WTC11 (cell line): ENCODE measurements at regions not wholly inside any gene's neighbourhood (a gene's known extent, or its start where the extent isn't known, plus 50 kb on each side); places are given as distances from the start of the nearest gene placed in this dataset.

Source experiments
- E2F4 ChIP-seq: sonication (generic); formaldehyde crosslinking; IDR thresholded peaks from 2 replicates; pipeline ENCODE4 v1.8.1; 2022; ENCODE audit warnings: low read depth, mild to moderate bottlenecking, moderate library complexity, missing genetic modification reagents, borderline replicate concordance
- E2F5 ChIP-seq: sonication (generic); formaldehyde crosslinking; IDR thresholded peaks from 2 replicates; pipeline ENCODE4 v1.8.1; 2022; ENCODE audit warnings: mild to moderate bottlenecking, moderate library complexity, missing genetic modification reagents
- ETV6 ChIP-seq: sonication (generic); formaldehyde crosslinking; IDR thresholded peaks from 2 replicates; pipeline ENCODE4 v1.8.1; 2022; ENCODE audit warnings: mild to moderate bottlenecking, missing genetic modification reagents
- NFYB ChIP-seq: sonication (generic); formaldehyde crosslinking; conservative IDR thresholded peaks from 2 replicates; pipeline ENCODE4 v1.8.0; 2022; ENCODE audit warnings: low read depth, missing genetic modification reagents
- NR1H2 ChIP-seq: sonication (generic); formaldehyde crosslinking; IDR thresholded peaks from 2 replicates; pipeline ENCODE4 v1.9.0; 2021; ENCODE audit warnings: mild to moderate bottlenecking, moderate library complexity, missing genetic modification reagents
- NR2C2 ChIP-seq: sonication (generic); formaldehyde crosslinking; IDR thresholded peaks from 2 replicates; pipeline ENCODE4 v1.8.0; 2022; ENCODE audit warnings: mild to moderate bottlenecking, missing genetic modification reagents
- TP53 ChIP-seq: sonication (generic); formaldehyde crosslinking; IDR thresholded peaks from 2 replicates; pipeline ENCODE4 v1.8.1; 2023; ENCODE audit warnings: mild to moderate bottlenecking, missing genetic modification reagents
- ZNF317 ChIP-seq: sonication (generic); formaldehyde crosslinking; IDR thresholded peaks from 2 replicates; pipeline ENCODE4 v1.8.1; 2023; ENCODE audit warnings: low read depth, mild to moderate bottlenecking, moderate library complexity, missing genetic modification reagents, borderline replicate concordance
- TF ChIP-seq, protein P1 (sequence below): fragments of 200-600 bp; IDR thresholded peaks from 2 replicates; pipeline ENCODE4 v1.8.0; 2022; ENCODE audit warnings: antibody characterized with exemption
- TF ChIP-seq, protein P2 (sequence below): sonication (generic); formaldehyde crosslinking; IDR thresholded peaks from 2 replicates; pipeline ENCODE4 v1.8.1; 2023; ENCODE audit warnings: mild to moderate bottlenecking, missing genetic modification reagents, borderline replicate concordance
- TF ChIP-seq, protein P3 (sequence below): sonication (generic); formaldehyde crosslinking; conservative IDR thresholded peaks from 2 replicates; pipeline ENCODE4 v1.8.1; 2023; ENCODE audit warnings: mild to moderate bottlenecking, low read depth, missing genetic modification reagents, moderate library complexity

DNA sequence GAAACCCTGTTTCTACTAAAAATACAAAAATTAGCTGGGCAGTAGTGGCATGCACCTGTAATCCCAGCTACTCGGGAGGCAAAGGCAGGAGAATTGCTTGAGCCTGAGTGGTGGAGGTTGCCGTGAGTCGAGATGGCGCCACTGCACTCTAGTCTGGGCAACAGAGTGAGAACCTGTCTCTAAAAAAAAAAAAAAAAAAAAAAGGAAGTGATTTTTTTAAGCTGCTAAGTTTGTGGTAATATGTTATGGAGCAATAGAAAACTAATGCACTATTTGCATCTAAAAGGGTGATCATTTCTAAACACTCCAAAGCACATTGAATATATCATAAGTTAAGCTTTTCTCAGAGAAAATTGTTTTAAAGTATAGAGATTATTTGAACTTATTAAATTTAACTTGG lies 244.8 kb upstream of the SPAG17 start:
- TF ChIP-seq, protein P1, sequence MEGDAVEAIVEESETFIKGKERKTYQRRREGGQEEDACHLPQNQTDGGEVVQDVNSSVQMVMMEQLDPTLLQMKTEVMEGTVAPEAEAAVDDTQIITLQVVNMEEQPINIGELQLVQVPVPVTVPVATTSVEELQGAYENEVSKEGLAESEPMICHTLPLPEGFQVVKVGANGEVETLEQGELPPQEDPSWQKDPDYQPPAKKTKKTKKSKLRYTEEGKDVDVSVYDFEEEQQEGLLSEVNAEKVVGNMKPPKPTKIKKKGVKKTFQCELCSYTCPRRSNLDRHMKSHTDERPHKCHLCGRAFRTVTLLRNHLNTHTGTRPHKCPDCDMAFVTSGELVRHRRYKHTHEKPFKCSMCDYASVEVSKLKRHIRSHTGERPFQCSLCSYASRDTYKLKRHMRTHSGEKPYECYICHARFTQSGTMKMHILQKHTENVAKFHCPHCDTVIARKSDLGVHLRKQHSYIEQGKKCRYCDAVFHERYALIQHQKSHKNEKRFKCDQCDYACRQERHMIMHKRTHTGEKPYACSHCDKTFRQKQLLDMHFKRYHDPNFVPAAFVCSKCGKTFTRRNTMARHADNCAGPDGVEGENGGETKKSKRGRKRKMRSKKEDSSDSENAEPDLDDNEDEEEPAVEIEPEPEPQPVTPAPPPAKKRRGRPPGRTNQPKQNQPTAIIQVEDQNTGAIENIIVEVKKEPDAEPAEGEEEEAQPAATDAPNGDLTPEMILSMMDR: no peak
- TF ChIP-seq E2F5 (CRISPR knock-in tag) (no peak), NR1H2 (CRISPR knock-in tag) (no peak), ETV6 (CRISPR knock-in tag) (no peak), NR2C2 (CRISPR knock-in tag) (no peak), TP53 (no peak), ZNF317 (CRISPR knock-in tag) (no peak), NFYB (CRISPR knock-in tag) (no peak), E2F4 (CRISPR knock-in tag) (no peak)
- TF ChIP-seq, protein P2, sequence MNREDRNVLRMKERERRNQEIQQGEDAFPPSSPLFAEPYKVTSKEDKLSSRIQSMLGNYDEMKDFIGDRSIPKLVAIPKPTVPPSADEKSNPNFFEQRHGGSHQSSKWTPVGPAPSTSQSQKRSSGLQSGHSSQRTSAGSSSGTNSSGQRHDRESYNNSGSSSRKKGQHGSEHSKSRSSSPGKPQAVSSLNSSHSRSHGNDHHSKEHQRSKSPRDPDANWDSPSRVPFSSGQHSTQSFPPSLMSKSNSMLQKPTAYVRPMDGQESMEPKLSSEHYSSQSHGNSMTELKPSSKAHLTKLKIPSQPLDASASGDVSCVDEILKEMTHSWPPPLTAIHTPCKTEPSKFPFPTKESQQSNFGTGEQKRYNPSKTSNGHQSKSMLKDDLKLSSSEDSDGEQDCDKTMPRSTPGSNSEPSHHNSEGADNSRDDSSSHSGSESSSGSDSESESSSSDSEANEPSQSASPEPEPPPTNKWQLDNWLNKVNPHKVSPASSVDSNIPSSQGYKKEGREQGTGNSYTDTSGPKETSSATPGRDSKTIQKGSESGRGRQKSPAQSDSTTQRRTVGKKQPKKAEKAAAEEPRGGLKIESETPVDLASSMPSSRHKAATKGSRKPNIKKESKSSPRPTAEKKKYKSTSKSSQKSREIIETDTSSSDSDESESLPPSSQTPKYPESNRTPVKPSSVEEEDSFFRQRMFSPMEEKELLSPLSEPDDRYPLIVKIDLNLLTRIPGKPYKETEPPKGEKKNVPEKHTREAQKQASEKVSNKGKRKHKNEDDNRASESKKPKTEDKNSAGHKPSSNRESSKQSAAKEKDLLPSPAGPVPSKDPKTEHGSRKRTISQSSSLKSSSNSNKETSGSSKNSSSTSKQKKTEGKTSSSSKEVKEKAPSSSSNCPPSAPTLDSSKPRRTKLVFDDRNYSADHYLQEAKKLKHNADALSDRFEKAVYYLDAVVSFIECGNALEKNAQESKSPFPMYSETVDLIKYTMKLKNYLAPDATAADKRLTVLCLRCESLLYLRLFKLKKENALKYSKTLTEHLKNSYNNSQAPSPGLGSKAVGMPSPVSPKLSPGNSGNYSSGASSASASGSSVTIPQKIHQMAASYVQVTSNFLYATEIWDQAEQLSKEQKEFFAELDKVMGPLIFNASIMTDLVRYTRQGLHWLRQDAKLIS: no peak
- TF ChIP-seq, protein P3, sequence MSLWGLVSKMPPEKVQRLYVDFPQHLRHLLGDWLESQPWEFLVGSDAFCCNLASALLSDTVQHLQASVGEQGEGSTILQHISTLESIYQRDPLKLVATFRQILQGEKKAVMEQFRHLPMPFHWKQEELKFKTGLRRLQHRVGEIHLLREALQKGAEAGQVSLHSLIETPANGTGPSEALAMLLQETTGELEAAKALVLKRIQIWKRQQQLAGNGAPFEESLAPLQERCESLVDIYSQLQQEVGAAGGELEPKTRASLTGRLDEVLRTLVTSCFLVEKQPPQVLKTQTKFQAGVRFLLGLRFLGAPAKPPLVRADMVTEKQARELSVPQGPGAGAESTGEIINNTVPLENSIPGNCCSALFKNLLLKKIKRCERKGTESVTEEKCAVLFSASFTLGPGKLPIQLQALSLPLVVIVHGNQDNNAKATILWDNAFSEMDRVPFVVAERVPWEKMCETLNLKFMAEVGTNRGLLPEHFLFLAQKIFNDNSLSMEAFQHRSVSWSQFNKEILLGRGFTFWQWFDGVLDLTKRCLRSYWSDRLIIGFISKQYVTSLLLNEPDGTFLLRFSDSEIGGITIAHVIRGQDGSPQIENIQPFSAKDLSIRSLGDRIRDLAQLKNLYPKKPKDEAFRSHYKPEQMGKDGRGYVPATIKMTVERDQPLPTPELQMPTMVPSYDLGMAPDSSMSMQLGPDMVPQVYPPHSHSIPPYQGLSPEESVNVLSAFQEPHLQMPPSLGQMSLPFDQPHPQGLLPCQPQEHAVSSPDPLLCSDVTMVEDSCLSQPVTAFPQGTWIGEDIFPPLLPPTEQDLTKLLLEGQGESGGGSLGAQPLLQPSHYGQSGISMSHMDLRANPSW: no peak
